ENCODE measurements at regions not wholly inside any gene's neighbourhood (a gene's known extent, or its start where the extent isn't known, plus 50 kb on each side); places are given as distances from the start of the nearest gene placed in this dataset.

DNA sequence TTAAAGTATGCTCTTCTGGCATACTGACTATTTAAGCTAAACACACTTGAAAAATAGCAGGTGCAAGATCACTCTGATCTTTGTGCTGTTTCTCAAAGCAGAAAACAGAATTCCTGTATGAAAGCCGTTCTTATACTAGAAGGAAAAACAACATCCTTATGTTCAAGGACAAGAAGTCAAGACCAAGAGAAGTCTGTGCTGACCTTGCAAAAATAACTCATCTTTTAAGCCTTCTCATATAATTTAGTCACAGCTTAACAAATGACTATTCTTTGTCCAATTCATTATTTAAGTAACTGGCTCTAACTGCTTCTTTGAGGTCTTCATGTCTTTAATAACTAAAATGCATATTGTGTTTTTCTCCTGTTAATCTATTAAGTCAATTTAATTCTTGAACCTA is 2750.2 kb upstream of the PCDH20 start:
- TF ChIP-seq EP300 (IDR thresholded peaks at IDR 0.05; ENCODE audit: borderline replicate concordance) (no peak), TEAD4 (IDR thresholded peaks at IDR 0.05) (no peak), CREB1 (IDR thresholded peaks at IDR 0.05; ENCODE audit: low read depth) (no peak), TCF12 (IDR thresholded peaks at IDR 0.05; ENCODE audit: low read depth) (no peak), FOXM1 (IDR thresholded peaks at IDR 0.05; ENCODE audit: borderline replicate concordance, low read depth) (no peak)

GRCh38 chr13:64164435-64164834 is 2748.8 kb upstream of the PCDH20 start:
- no peak for TF ChIP-seq CREB1 (IDR thresholded peaks at IDR 0.05; ENCODE audit: low read depth)
- no peak for TF ChIP-seq CEBPB (IDR thresholded peaks at IDR 0.05)
- TF ChIP-seq EP300 (IDR thresholded peaks at IDR 0.05; ENCODE audit: borderline replicate concordance) = no peak
- TF ChIP-seq ZBTB7A (IDR thresholded peaks at IDR 0.05; ENCODE audit: low read depth) = no peak

DNA sequence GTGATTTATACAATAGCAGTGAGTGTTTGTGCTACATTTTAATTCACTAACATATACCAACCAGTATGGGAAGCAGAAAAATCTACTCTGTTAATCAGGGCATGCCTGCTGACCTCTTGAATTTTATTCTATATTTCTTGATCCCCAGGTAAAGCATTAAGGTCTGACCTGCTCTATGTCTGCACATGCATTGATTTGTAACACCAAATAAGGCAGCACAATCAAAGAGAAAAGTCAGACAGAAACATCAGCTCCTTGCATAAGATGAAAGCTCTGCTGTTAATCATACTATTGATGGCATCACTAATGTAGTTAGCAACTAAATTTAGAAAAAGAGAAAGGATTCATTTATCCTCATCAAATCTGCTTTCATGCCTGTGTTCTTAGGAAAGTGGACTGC is 2744.8 kb upstream of the PCDH20 start:
- TF ChIP-seq YY1 (IDR thresholded peaks at IDR 0.05; ENCODE audit: low read depth) (no peak), EGR1 (IDR thresholded peaks at IDR 0.05) (no peak), RAD21 (IDR thresholded peaks at IDR 0.05; ENCODE audit: low read depth) (no peak), USF1 (IDR thresholded peaks at IDR 0.05) (no peak), TAF1 (IDR thresholded peaks at IDR 0.05; ENCODE audit: low read depth) (no peak), EP300 (IDR thresholded peaks at IDR 0.05; ENCODE audit: borderline replicate concordance) (no peak), FOXM1 (IDR thresholded peaks at IDR 0.05; ENCODE audit: borderline replicate concordance, low read depth) (no peak), CEBPB (IDR thresholded peaks at IDR 0.05) (no peak), CREB1 (IDR thresholded peaks at IDR 0.05; ENCODE audit: low read depth) (no peak), REST (IDR thresholded peaks at IDR 0.05; ENCODE audit: low read depth) (no peak), TCF12 (IDR thresholded peaks at IDR 0.05; ENCODE audit: low read depth) (no peak), NFIC (IDR thresholded peaks at IDR 0.05) (no peak), MAX (IDR thresholded peaks at IDR 0.05) (no peak), TEAD4 (IDR thresholded peaks at IDR 0.05) (no peak), ZBTB7A (IDR thresholded peaks at IDR 0.05; ENCODE audit: low read depth) (no peak)

DNA sequence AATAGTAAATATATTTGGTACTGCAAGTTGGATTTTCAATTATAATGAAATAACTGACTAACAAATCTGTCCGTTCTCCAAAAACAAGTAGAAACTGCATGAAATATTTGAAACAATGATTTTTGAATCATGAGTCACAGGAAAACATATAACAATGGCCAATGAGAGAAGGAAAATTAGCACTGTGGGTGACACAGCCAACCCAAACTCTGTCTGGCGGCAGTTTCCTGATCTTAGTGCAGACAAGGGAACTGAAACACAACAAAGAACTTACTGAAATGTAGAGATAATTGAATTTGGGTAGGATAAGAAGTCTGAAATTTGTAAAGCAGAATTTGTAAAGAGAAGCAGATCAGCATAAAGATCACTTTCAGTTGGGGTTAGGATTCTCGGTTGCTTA is 2743.3 kb upstream of the PCDH20 start:
- TF ChIP-seq EGR1 (IDR thresholded peaks at IDR 0.05) = no peak
- TF ChIP-seq USF1 (IDR thresholded peaks at IDR 0.05) = no peak
- TF ChIP-seq REST (IDR thresholded peaks at IDR 0.05; ENCODE audit: low read depth) = no peak
- no peak for TF ChIP-seq RAD21 (IDR thresholded peaks at IDR 0.05; ENCODE audit: low read depth)
- no peak for TF ChIP-seq MAX (IDR thresholded peaks at IDR 0.05)
- TF ChIP-seq TEAD4 (IDR thresholded peaks at IDR 0.05) = no peak
- no peak for TF ChIP-seq NFIC (IDR thresholded peaks at IDR 0.05)
- TF ChIP-seq FOXM1 (IDR thresholded peaks at IDR 0.05; ENCODE audit: borderline replicate concordance, low read depth) = no peak

DNA sequence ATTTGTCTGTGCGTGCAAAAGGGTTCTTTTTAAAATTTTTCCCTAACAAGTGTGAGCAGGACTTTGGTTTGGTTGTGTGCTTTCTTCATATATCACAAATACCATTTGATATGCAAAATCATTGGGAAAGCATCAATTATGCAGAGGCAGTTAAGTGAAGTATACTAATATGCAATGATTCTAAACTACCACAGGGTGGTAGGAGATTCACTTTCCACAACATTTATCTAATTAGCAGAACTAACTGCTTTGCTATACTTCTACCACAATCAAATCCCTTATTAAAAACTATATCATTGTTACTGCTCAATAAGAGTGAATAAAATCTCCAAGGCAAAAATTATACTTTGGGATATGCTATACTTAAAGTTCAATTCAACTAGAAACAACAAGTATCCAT is 2738.9 kb upstream of the PCDH20 start:
- TF ChIP-seq RAD21 (IDR thresholded peaks at IDR 0.05; ENCODE audit: low read depth) = peak; percentile 39; the same call in 1 of the 2 replicates
- no peak for TF ChIP-seq TCF12 (IDR thresholded peaks at IDR 0.05; ENCODE audit: low read depth)

- TF ChIP-seq FOXM1 (IDR thresholded peaks at IDR 0.05; ENCODE audit: borderline replicate concordance, low read depth) = no peak
Observed at GRCh38 chr13:64130600-64130999, 2715.0 kb upstream of the PCDH20 start.

DNA sequence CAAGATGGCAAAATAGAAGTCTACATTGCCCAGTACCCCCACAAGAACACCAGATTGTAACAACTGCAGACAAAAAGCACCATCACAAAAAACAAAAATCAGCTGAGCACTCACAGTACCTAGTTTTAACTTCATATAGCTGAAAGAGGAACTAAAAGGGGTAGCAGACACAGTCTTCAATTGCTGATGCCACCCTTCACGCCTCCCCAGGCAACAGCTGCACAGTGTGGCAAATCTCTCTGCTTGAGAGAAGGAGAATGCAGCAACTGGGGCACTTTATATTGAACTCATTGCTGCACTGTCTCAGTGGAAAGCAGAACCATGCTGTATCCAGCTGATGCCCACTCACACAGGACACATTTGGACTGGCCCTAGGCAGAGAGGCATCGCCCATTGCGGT is 2714.5 kb upstream of the PCDH20 start:
- no peak for TF ChIP-seq RAD21 (IDR thresholded peaks at IDR 0.05; ENCODE audit: low read depth)
- TF ChIP-seq TCF12 (IDR thresholded peaks at IDR 0.05; ENCODE audit: low read depth) = no peak
- no peak for TF ChIP-seq USF1 (IDR thresholded peaks at IDR 0.05)
- no peak for TF ChIP-seq EGR1 (IDR thresholded peaks at IDR 0.05)
- TF ChIP-seq MAX (IDR thresholded peaks at IDR 0.05) = no peak
- no peak for TF ChIP-seq REST (IDR thresholded peaks at IDR 0.05; ENCODE audit: low read depth)
- no peak for TF ChIP-seq TAF1 (IDR thresholded peaks at IDR 0.05; ENCODE audit: low read depth)
- no peak for TF ChIP-seq CEBPB (IDR thresholded peaks at IDR 0.05)
- TF ChIP-seq NFIC (IDR thresholded peaks at IDR 0.05) = no peak
- TF ChIP-seq ZBTB7A (IDR thresholded peaks at IDR 0.05; ENCODE audit: low read depth) = no peak
- TF ChIP-seq TEAD4 (IDR thresholded peaks at IDR 0.05) = no peak
- TF ChIP-seq FOXM1 (IDR thresholded peaks at IDR 0.05; ENCODE audit: borderline replicate concordance, low read depth) = no peak
